Mesothelial cell of epicardium (in vitro differentiated cells): ENCODE measurements at regions not wholly inside any gene's neighbourhood (a gene's known extent, or its start where the extent isn't known, plus 50 kb on each side); places are given as distances from the start of the nearest gene placed in this dataset.

Experiments
- DNase-seq, 2 experiments: peaks; one replicate each; pipeline ENCODE4 v3.0.0; 2021; ENCODE audit warnings: low spot score in 2 of 2; ENCODE audit not compliant: unreplicated experiment in 2 of 2
- H3K27ac Mint-ChIP-seq: 2 replicates; pipeline ENCODE4 v1.8.0; 2021; ENCODE audit warnings: mixed read lengths
- H3K27me3 Mint-ChIP-seq: 2 replicates; pipeline ENCODE4 v1.8.0; 2021; ENCODE audit warnings: low read depth, mixed read lengths
- H3K36me3 Mint-ChIP-seq: 2 replicates; pipeline ENCODE4 v1.8.0; 2021; ENCODE audit warnings: mixed read lengths
- H3K4me1 Mint-ChIP-seq: 2 replicates; pipeline ENCODE4 v1.8.0; 2021; ENCODE audit warnings: mixed read lengths
- H3K4me3 Mint-ChIP-seq: 2 replicates; pipeline ENCODE4 v1.8.0; 2021; ENCODE audit warnings: mild to moderate bottlenecking, moderate library complexity, mixed read lengths
- H3K9me3 Mint-ChIP-seq: 2 replicates; pipeline ENCODE4 v1.8.0; 2021; ENCODE audit warnings: mixed read lengths
- CTCF ChIP-seq: fragments of 200-600 bp; sonication (generic); IDR thresholded peaks from one replicate; pipeline ENCODE4 v1.5.0; 2021; ENCODE audit warnings: antibody characterized with exemption; ENCODE audit not compliant: unreplicated experiment

DNA sequence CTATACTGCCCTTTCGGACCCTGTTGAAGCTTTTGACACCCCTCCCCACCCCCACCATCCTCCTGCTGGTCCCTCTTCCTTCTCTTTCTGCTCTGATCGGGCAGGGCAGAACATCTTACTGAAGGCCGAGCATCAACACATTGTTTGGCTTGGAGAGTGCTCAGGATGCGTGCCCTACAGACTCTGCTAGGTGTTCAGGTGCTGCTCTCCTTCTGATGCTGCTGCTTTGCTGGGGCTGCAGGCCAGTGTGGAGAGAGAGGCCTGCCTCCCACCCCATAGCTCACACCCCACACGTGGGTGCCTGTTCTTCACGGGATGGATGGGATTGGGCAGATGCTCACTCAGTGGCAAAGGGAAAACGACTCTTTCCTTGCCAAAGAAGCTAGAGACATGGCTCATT lies 89.8 kb upstream of the ONECUT1 start:
- DNase-seq: no peak
- Mint-ChIP-seq H3K27ac (no peak overlapping the region), H3K27me3 (peaks cover 12% of the 10 kb centered on the region), H3K36me3 (no peaks in the 10 kb centered on the region), H3K9me3 (no peaks in the 10 kb centered on the region), H3K4me3 (no peak overlapping the region), H3K4me1 (no peaks in the 10 kb centered on the region)
- no peak for TF ChIP-seq CTCF

- H3K27ac Mint-ChIP-seq: no peak overlapping the region
These were observed 89.0 kb upstream of the ONECUT1 start for GRCh38 chr15:52879145-52879544.

DNA sequence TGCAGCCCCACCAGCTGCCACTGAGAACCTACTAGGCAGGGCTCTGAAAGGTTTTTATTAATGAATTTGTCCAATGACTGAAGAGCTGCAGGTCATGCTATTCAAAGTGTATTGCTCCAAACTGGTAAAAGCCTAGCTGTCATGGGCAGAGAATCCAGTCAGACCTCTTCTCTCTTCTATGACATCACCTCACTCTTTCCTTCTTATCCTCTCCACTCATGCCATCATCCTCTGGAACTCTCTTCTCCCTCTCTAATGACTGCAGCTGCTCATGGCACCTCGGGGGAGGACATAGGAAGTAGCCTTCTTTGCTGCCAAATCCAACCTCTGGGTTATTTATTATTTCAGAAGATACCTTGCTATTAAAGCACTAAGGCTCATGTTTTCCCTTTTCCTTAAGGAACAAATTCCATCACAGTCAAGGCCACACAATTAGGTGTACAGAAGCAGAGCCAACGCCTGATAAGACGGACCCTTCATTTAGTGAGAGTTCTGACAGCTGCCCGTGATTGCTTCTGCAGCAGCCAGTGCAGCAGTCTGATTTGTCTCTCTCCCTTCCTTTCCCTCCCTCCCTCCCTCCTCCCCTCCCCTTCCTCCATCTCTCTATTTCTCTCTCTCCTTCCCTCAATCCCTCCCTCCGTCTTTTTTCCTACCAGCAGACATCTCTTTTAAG lies 87.0 kb upstream of the ONECUT1 start:
- Mint-ChIP-seq H3K4me1 (no peaks in the 10 kb centered on the region), H3K36me3 (no peaks in the 10 kb centered on the region), H3K4me3 (no peak overlapping the region), H3K27ac (no peak overlapping the region), H3K27me3 (peaks cover 14% of the 10 kb centered on the region), H3K9me3 (no peaks in the 10 kb centered on the region)
- no peak for DNase-seq
- TF ChIP-seq CTCF: no peak

More at GRCh38 chr15:52879145-52879544, 89.0 kb upstream of the ONECUT1 start:
- H3K4me3 Mint-ChIP-seq: no peak overlapping the region
- no peak for TF ChIP-seq CTCF
- DNase-seq: no peak
- H3K36me3 Mint-ChIP-seq: no peaks in the 10 kb centered on the region
- no peaks in the 10 kb centered on the region for H3K4me1 Mint-ChIP-seq
- no peaks in the 10 kb centered on the region for H3K9me3 Mint-ChIP-seq
- peaks cover 11% of the 10 kb centered on the region for H3K27me3 Mint-ChIP-seq

- Mint-ChIP-seq H3K27ac (no peak overlapping the region), H3K27me3 (peaks cover 38% of the 10 kb centered on the region), H3K9me3 (no peaks in the 10 kb centered on the region)
These were observed 82.1 kb upstream of the ONECUT1 start for GRCh38 chr15:52872036-52872818.

GRCh38 chr15:52870015-52870414 lies 79.9 kb upstream of the ONECUT1 start:
- Mint-ChIP-seq H3K9me3 (peaks cover 3% of the 10 kb centered on the region), H3K36me3 (no peaks in the 10 kb centered on the region), H3K4me1 (no peaks in the 10 kb centered on the region), H3K4me3 (no peak overlapping the region), H3K27me3 (peaks cover 36% of the 10 kb centered on the region), H3K27ac (no peak overlapping the region)
- no peak for TF ChIP-seq CTCF
- no peak for DNase-seq

More at GRCh38 chr15:52872036-52872818, 82.1 kb upstream of the ONECUT1 start:
- H3K36me3 Mint-ChIP-seq: no peaks in the 10 kb centered on the region
- TF ChIP-seq CTCF: no peak
- no peaks in the 10 kb centered on the region for H3K4me1 Mint-ChIP-seq
- no peak overlapping the region for H3K4me3 Mint-ChIP-seq
- no peak for DNase-seq
